CD4-positive, alpha-beta T cell treated with Interleukin-6 at 100 ng/mL for 8 hours (primary cell): ENCODE measurements at regions not wholly inside any gene's neighbourhood (a gene's known extent, or its start where the extent isn't known, plus 50 kb on each side); places are given as distances from the start of the nearest gene placed in this dataset.

ENCODE experiments used
- DNase-seq: peaks from one replicate; pipeline ENCODE4 v3.0.0-alpha.2; 2020; ENCODE audit warnings: mixed read lengths, low spot score

GRCh38 chr9:93730217-93730616, 153.8 kb downstream of the PHF2 start:
- no peak for DNase-seq
